ENCODE measurements at regions not wholly inside any gene's neighbourhood (a gene's known extent, or its start where the extent isn't known, plus 50 kb on each side); places are given as distances from the start of the nearest gene placed in this dataset.
"Not testable (repeated sequence)": the region's sequence is repeated elsewhere in the genome, so short reads cannot be mapped to it uniquely, and the experiment has no call there.

DNA sequence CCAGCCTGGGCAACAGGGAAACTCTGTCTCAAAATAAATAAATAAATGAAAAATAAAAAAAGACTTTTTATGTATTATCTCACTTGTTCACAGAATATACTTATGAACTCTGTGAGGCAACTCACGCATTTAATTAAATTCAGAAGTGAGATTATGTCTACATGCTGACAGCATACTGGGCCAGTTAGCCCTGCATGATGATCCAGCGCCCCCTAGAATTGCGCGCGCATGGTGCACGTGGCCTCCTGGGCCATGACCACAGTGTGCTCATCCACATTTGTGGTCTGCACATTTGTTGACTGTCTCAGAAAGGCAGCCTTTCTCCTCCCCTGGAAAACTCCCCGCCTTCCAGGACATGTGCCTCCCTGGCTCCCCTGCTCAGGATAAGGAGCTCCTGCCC lies 64.8 kb upstream of the METTL9 start:
- H3K4me1 ChIP-seq (ENCODE audit: control insufficient read depth, insufficient read depth, low read length); BruUV-seq (replicated peaks); H3K79me2 ChIP-seq (ENCODE audit: control insufficient read depth, insufficient read depth, low read length); POLR2A ChIA-PET; FAIRE-seq; CTCF ChIA-PET; H3K27ac ChIP-seq (ENCODE audit: control insufficient read depth, insufficient read depth); H3K9ac ChIP-seq (ENCODE audit: control insufficient read depth, insufficient read depth, low read length); RAD21 ChIA-PET (ENCODE audit: unreplicated experiment); H3K9me3 ChIP-seq (replicated peaks; ENCODE audit: control insufficient read depth, insufficient read depth, low read length); H2AFZ ChIP-seq (ENCODE audit: control insufficient read depth, low read depth, low read length); SMC1A ChIA-PET (ENCODE audit: uncharacterized antibody, unreplicated experiment); DNase-seq (ENCODE audit: low read depth, low spot score); H3K27me3 ChIP-seq (replicated peaks in 1 of 2; ENCODE audit: control insufficient read depth in 2 of 2, insufficient read depth in 2 of 2, low read length in 1 of 2); H4K20me1 ChIP-seq (ENCODE audit: control insufficient read depth, insufficient read depth); H3K4me2 ChIP-seq (ENCODE audit: control insufficient read depth, insufficient read depth); intact Hi-C loops (cut with micrococcal nuclease; ENCODE audit: unreplicated experiment); H3K36me3 ChIP-seq (ENCODE audit: control insufficient read depth in 2 of 2, insufficient read depth in 2 of 2, low read length in 1 of 2); H3K4me3 ChIP-seq: not testable (repeated sequence)
- in situ Hi-C loops (cut with MboI), result loop anchor here (10.0 kb wide), 1 partner anchor 790 kb away; no protein-coding TSS in a partner anchor
- peak; percentile 41; the same call in 2 of the 3 replicates for ATAC-seq
- 87% methylated on average over 6 of the region's 7 CpGs for WGBS (ENCODE audit: insufficient coverage, insufficient replicate concordance, low lambda C conversion rate, missing lambda C conversion rate)
- TF ChIP-seq, protein P1, sequence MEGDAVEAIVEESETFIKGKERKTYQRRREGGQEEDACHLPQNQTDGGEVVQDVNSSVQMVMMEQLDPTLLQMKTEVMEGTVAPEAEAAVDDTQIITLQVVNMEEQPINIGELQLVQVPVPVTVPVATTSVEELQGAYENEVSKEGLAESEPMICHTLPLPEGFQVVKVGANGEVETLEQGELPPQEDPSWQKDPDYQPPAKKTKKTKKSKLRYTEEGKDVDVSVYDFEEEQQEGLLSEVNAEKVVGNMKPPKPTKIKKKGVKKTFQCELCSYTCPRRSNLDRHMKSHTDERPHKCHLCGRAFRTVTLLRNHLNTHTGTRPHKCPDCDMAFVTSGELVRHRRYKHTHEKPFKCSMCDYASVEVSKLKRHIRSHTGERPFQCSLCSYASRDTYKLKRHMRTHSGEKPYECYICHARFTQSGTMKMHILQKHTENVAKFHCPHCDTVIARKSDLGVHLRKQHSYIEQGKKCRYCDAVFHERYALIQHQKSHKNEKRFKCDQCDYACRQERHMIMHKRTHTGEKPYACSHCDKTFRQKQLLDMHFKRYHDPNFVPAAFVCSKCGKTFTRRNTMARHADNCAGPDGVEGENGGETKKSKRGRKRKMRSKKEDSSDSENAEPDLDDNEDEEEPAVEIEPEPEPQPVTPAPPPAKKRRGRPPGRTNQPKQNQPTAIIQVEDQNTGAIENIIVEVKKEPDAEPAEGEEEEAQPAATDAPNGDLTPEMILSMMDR (IDR thresholded peaks at IDR 0.05 in 2 of 3, conservative IDR thresholded peaks at IDR 0.05 in 1 of 3; ENCODE audit: control insufficient read depth in 2 of 3, extremely low read depth in 1 of 3, insufficient read depth in 1 of 3, low read depth in 3 of 3, low read length in 3 of 3), result 0 out of 6 replicates have a peak, but pooled peaks of 2 of the 3 experiments have one; percentile 2 to 8

DNA sequence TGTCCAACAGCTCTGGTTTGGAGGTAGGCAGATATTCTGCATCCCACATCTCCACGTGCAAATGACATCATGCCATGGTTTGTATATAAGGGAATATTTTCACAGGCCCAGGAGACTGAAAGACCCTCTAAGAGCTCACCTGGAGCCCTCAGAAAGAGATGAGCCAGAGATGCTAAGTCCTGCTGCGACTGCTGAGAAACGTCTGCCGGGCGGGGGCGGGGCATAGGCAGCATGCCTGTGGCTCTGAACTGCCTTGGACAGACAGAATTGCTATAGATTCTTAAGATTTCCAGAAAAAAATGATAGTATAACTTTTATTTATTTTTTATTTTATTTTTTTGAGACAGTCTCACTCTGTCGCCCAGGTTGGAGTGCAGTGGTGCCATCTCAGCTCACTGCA lies 64.2 kb upstream of the METTL9 start:
- H3K27me3 ChIP-seq (replicated peaks in 1 of 2; ENCODE audit: control insufficient read depth in 2 of 2, insufficient read depth in 2 of 2, low read length in 1 of 2); H4K20me1 ChIP-seq (ENCODE audit: control insufficient read depth, insufficient read depth); H3K36me3 ChIP-seq (ENCODE audit: control insufficient read depth in 2 of 2, insufficient read depth in 2 of 2, low read length in 1 of 2); H3K79me2 ChIP-seq (ENCODE audit: control insufficient read depth, insufficient read depth, low read length); H3K4me2 ChIP-seq (ENCODE audit: control insufficient read depth, insufficient read depth); H3K4me1 ChIP-seq (ENCODE audit: control insufficient read depth, insufficient read depth, low read length); SMC1A ChIA-PET (ENCODE audit: uncharacterized antibody, unreplicated experiment); H3K4me3 ChIP-seq; BruUV-seq (replicated peaks); H2AFZ ChIP-seq (ENCODE audit: control insufficient read depth, low read depth, low read length); RAD21 ChIA-PET (ENCODE audit: unreplicated experiment); ATAC-seq; intact Hi-C loops (cut with micrococcal nuclease; ENCODE audit: unreplicated experiment); CTCF ChIA-PET; FAIRE-seq; H3K27ac ChIP-seq (ENCODE audit: control insufficient read depth, insufficient read depth); POLR2A ChIA-PET; H3K9ac ChIP-seq (ENCODE audit: control insufficient read depth, insufficient read depth, low read length); DNase-seq (ENCODE audit: low read depth, low spot score); H3K9me3 ChIP-seq (replicated peaks; ENCODE audit: control insufficient read depth, insufficient read depth, low read length): not testable (repeated sequence)
- 91% methylated on average over 5 of the region's 7 CpGs for WGBS (ENCODE audit: insufficient coverage, insufficient replicate concordance, low lambda C conversion rate, missing lambda C conversion rate)
- in situ Hi-C loops (cut with MboI), result loop anchor here (10.0 kb wide), 1 partner anchor 790 kb away; no protein-coding TSS in a partner anchor

DNA sequence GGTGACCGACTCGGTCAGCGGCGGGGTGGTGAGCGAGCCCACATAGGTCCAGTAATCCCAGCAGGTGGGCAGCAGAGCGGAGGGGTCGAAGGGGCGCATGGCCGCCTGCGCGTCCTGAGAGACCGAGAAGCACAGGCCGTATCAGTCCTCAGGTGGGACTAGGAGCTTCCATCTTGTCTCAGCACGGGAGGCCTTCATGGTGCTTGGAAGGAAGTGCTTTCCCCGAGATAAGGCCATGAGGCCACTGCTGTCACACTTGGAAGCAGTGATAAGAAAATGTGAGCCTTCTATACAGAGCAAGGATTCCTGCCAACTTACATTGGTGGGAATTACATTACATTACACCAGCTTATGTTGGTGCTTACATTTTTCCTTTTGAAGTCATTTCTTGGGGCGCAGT lies 62.6 kb upstream of the METTL9 start:
- H2AFZ ChIP-seq (ENCODE audit: control insufficient read depth, low read depth, low read length); SMC1A ChIA-PET (ENCODE audit: uncharacterized antibody, unreplicated experiment); H3K4me3 ChIP-seq; H3K79me2 ChIP-seq (ENCODE audit: control insufficient read depth, insufficient read depth, low read length); H3K4me2 ChIP-seq (ENCODE audit: control insufficient read depth, insufficient read depth); CTCF ChIA-PET; H3K9ac ChIP-seq (ENCODE audit: control insufficient read depth, insufficient read depth, low read length); H4K20me1 ChIP-seq (ENCODE audit: control insufficient read depth, insufficient read depth); DNase-seq (ENCODE audit: low read depth, low spot score); intact Hi-C loops (cut with micrococcal nuclease; ENCODE audit: unreplicated experiment); BruUV-seq (replicated peaks); H3K27ac ChIP-seq (ENCODE audit: control insufficient read depth, insufficient read depth); ATAC-seq; POLR2A ChIA-PET; H3K36me3 ChIP-seq (ENCODE audit: control insufficient read depth in 2 of 2, insufficient read depth in 2 of 2, low read length in 1 of 2); H3K27me3 ChIP-seq (replicated peaks in 1 of 2; ENCODE audit: control insufficient read depth in 2 of 2, insufficient read depth in 2 of 2, low read length in 1 of 2); FAIRE-seq; RAD21 ChIA-PET (ENCODE audit: unreplicated experiment); H3K9me3 ChIP-seq (replicated peaks; ENCODE audit: control insufficient read depth, insufficient read depth, low read length): not testable (repeated sequence)
- WGBS (ENCODE audit: insufficient coverage, insufficient replicate concordance, low lambda C conversion rate, missing lambda C conversion rate), result 86% methylated on average over 13 of the region's 16 CpGs
- H3K4me1 ChIP-seq (ENCODE audit: control insufficient read depth, insufficient read depth, low read length), result peaks cover 14% of the 10 kb centered on the region
- in situ Hi-C loops (cut with MboI), result loop anchor here (10.0 kb wide), 1 partner anchor 788 kb away; no protein-coding TSS in a partner anchor

DNA sequence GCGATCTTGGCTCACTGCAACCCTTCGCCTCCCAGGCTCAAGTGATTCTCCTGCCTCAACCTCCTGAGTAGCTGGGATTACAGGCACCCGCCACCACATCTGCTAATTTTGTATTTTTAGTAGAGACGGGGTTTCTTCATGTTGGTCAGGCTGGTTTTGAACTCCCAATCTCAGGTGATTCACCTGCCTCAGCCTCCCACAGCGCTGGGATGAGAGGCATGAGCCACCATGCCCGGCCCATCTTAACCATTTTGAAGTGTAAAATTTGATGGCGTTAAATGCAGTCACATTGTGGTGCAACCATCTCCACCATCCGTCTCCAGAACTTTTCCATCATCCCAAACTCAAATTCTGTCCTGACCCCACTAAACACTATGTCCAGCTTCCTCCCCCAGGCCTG lies 61.8 kb upstream of the METTL9 start:
- RAD21 ChIA-PET (ENCODE audit: unreplicated experiment); intact Hi-C loops (cut with micrococcal nuclease; ENCODE audit: unreplicated experiment); H3K9ac ChIP-seq (ENCODE audit: control insufficient read depth, insufficient read depth, low read length); H3K27ac ChIP-seq (ENCODE audit: control insufficient read depth, insufficient read depth); H3K9me3 ChIP-seq (replicated peaks; ENCODE audit: control insufficient read depth, insufficient read depth, low read length); H3K36me3 ChIP-seq (ENCODE audit: control insufficient read depth in 2 of 2, insufficient read depth in 2 of 2, low read length in 1 of 2); DNase-seq (ENCODE audit: low read depth, low spot score); H3K4me2 ChIP-seq (ENCODE audit: control insufficient read depth, insufficient read depth); ATAC-seq; H3K4me3 ChIP-seq; H4K20me1 ChIP-seq (ENCODE audit: control insufficient read depth, insufficient read depth); H3K79me2 ChIP-seq (ENCODE audit: control insufficient read depth, insufficient read depth, low read length); BruUV-seq (replicated peaks); H2AFZ ChIP-seq (ENCODE audit: control insufficient read depth, low read depth, low read length); SMC1A ChIA-PET (ENCODE audit: uncharacterized antibody, unreplicated experiment); FAIRE-seq; POLR2A ChIA-PET; CTCF ChIA-PET; H3K27me3 ChIP-seq (replicated peaks in 1 of 2; ENCODE audit: control insufficient read depth in 2 of 2, insufficient read depth in 2 of 2, low read length in 1 of 2): not testable (repeated sequence)
- H3K4me1 ChIP-seq (ENCODE audit: control insufficient read depth, insufficient read depth, low read length), result peaks cover 14% of the 10 kb centered on the region
- 87% methylated on average over 8 of the region's 8 CpGs for WGBS (ENCODE audit: insufficient coverage, insufficient replicate concordance, low lambda C conversion rate, missing lambda C conversion rate)
- in situ Hi-C loops (cut with MboI), result loop anchor here (10.0 kb wide), 1 partner anchor 787 kb away; no protein-coding TSS in a partner anchor

Measured in GM12878 (cell line).